Left ventricle myocardium superior (tissue), 1 donor: ENCODE measurements at regions not wholly inside any gene's neighbourhood (a gene's known extent, or its start where the extent isn't known, plus 50 kb on each side); places are given as distances from the start of the nearest gene placed in this dataset.

Experiments used
- ATAC-seq: fragments of 200-7000 bp; cut with Tn5 transposase; one replicate; pipeline ENCODE4 v1.9.1; 2020; ENCODE audit warnings: mild to moderate bottlenecking, moderate library complexity
- DNase-seq: peaks from one replicate; pipeline ENCODE4 v3.0.0-alpha.2; 2020
- intact Hi-C: fragments of 100-400 bp; cut with micrococcal nuclease; formaldehyde crosslinking; loops from one replicate; pipeline ENCODE4 v1.11.0; 2022
- donor health status: DM: no; HTN: yes; CAD: no; lungs with severe emphysema.

DNA sequence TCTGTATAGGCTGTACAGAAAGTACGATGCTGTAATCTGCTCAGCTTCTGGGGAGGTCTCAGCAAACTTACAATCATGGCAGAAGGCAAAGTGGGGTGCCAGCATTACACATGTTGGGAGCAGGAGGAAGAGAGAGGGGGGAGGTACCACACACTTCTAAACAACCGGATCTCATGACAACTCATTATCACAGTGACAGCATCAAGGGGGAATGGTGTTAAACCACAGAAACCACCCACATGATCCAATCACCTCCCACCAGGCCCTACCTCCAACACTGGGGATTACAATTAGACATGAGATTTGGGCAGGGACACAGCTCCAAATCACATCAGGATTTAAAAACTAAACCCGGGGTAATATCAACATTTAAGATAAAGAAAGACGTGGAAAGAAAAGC lies 468.8 kb upstream of the AUTS2 start:
- ATAC-seq (no peak), DNase-seq (no peak)
- intact Hi-C loops = no loop called here

GRCh38 chr7:69129951-69130350 lies 468.3 kb upstream of the AUTS2 start:
- ATAC-seq (no peak), DNase-seq (no peak)
- intact Hi-C loops = no loop called here

- ATAC-seq = no peak
- no peak for DNase-seq
- intact Hi-C loops = no loop called here
Observed at GRCh38 chr7:69130396-69130795, 467.9 kb upstream of the AUTS2 start.

DNA sequence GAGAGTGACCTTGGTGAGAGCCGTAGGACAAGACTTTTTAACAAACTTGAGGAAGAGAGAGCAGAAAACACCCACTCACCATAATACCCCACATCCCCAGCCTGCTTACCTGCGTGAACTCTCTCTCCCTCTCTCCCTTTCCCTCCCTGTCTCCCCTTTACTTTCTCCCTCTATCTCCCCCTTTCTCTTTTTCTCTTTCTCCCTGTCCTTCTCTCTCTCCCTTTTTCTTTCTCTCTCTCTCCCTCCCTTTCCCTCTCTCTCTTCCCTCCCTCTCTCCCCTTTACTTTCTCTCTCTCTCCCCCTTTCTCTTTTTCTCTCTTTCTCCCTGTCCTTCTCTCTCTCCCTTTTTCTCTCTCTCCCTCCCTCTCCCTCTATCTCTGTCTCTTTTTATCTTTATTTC lies 464.0 kb upstream of the AUTS2 start:
- intact Hi-C loops = no loop called here
- DNase-seq = no peak
- ATAC-seq = no peak

GRCh38 chr7:69147631-69148030 lies 450.6 kb upstream of the AUTS2 start:
- intact Hi-C loops = no loop called here
- ATAC-seq (no peak), DNase-seq (no peak)

DNA sequence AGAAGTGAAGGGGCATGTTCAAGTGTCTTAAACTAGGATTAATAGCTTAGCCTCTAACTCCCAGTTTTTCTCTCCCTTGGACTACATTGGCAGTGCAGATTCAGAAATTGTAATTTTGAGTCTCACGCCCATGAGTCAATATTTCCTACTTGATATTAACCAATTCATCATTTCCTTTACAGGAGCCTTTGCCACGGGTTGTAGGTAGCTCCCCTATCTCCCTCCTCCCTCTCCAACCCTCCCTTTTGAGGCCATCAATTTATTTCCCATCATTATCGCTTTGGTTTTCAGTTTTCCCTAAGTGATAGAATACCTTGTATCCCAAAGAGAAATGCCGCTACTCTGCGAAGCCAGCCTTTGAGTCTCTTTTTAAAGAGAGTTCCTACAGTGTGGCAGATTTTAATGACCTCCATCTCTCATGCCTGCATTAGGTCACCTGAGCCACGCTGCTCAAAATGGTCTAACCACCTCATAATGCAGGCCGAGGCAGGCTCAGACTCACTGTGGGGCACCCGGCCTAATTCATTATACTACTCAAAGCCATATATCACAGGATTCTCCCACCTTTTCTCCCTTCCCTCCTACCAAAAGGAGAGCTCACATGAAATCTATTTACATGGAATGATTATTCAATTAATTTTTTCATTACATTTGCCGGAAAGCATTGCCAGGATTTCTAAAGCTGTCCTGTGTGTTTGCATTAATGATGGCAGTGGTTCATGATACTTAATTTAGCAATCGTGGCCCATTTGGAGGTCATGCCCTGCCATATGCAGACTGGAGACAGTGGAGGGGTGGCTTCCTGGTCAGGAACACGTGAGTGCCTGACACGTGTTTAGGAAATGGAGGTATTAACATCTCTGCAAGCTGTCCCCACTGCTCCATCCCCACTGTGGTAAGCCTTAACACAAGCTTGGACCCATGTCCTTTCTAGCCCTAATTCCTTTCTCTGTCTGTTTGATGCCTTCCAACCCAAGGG lies 448.2 kb upstream of the AUTS2 start:
- intact Hi-C loops = no loop called here
- ATAC-seq (no peak), DNase-seq (no peak)

DNA sequence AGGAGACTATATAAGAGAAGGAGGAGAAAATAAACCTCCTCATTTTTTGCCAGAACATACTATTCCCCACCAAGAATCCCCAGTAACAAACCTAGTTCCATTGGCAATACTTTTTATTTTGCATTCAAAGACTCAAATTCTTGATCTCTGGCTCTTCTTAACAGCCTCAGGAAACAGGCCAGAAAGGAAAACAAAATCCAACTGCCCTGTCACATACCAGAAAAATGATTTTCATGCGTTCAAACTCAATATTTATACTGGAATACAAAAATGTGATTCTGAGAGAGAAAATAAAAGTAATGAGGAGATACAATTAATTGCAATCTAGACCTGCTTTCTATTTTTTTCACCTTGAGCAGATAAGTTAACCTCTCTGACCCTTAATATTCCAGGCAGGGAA lies 435.9 kb upstream of the AUTS2 start:
- ATAC-seq (no peak), DNase-seq (no peak)
- intact Hi-C loops = no loop called here

DNA sequence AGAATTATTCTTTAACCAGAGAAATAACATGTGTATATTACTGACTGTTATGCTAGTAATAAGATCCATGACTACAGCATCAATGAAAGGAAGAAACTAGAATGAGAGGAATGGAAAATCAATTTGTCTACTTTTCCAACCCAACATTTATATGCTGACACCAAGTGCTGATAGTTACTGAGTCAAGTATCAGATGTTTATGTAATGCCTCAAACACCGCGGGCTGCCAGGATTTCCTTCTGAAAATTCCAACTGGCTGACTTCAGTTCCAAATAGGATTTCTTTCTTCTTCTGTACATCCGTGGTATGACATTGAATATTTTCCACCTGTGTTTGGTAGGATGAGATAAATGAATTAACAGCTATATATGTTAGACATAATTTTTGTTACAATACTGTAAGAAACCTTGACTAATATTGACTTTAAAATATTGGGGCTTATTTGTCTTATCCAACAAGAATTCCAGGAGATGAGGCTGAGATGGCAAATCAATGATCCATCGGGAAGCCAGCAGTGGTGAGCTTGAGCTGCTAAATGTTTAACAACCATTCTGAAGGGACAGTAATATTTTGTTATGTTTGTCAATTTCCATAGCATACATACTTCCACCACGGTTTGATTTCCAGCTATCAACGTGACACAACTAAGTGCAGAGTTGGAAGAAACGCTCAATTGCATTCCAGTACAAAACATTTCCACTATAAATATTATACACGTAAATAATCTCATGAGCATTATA lies 435.2 kb upstream of the AUTS2 start:
- DNase-seq (no peak), ATAC-seq (no peak)
- intact Hi-C loops = no loop called here

DNA sequence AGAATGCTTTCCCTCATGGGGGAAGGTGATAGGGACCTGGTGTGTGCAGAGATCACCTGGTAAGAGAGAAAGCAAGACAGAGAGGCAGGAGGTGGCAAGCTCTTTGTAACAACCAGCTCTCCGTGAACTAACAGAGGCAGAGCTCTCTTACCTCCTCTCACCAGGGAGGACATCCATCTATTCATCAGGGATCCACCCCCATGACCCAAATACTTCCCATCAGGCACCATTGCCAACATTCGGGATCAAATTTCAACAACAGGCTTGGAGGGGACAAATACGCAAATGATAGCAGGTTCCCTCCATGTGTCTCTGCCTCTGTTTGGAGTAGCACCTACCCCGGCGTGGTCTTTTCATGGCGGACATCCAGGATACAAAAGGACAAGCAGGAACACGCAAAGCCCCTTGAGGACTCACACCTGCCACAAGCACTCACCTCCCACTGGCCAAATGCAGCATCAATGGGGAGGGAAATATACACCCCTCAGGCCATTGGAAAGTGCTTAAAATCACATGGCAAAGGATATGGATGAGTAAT lies 431.2 kb upstream of the AUTS2 start:
- intact Hi-C loops = no loop called here
- DNase-seq = no peak
- ATAC-seq = no peak

DNA sequence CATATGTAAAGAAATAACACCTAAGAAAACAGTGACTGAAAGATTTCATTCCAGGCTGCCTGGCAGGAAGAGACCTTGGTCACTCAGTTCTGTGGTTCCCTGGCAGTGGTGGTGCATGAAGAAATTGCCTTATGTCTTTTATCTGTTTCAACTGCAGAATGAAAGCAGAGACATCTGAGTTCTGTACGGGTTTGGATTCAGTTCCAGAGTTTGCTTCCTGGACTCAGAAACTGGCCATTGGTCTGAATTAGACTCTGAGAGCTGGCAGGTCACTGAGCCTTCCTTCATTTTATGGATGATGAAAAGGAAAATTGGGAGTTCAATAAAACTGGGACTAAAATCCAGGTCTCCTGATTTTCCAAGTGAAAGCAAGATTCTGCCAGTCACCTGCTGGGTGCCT lies 428.9 kb upstream of the AUTS2 start:
- ATAC-seq = no peak
- intact Hi-C loops = no loop called here
- DNase-seq = no peak

DNA sequence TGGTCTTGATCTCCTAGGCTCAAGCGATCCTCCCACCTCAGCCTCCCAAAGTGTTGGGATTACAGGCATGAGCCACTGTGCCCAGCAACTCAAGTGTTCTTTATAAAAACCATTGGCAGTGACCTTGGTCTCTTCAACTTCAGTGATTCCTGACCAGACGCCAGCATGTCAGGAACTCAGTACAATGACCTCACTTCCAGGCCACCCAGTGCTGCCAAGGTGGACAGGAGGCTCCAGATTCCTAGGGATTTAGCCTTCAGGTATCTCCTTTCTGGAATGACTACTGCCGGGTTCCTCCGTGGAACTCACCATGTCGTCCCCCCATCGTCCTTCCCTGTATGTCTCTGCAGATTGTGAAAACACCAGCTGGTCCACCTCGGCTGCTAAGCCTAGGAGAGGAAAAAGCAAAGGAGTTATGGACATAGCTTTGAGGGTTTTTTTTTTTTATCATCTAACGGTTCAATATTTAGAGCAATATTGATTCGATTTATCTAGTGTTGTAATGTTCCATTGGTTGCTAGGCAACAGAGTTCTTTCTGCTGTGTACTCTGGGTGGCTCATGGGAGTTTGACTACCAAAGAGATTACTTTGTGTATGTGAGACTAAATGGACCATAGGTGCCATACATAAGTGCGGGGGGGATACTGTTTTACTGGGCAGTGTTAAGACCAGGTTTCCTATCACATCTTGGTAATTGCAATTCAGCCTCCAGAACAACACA lies 425.8 kb upstream of the AUTS2 start:
- ATAC-seq = no peak
- DNase-seq = no peak
- intact Hi-C loops = no loop called here

DNA sequence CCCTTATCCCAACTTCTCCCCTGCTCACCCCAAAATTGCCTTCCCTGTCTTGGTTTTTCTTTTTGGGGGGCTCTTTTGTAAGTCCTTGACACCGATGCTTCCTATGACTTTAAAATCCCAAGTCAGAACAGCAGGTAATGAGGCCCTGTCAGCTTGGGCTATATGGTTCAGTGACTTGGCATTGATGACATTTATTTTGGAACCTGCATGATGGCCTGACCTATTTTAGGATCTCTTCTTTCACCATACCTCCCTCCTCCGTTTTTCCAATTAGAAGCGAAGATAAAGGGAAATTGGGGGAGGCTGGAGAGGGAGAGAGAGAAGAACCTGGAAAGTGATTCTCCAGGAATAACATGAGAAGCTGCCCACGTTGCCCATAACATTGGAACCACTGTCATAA lies 424.9 kb upstream of the AUTS2 start:
- ATAC-seq (no peak), DNase-seq (no peak)
- intact Hi-C loops = no loop called here

DNA sequence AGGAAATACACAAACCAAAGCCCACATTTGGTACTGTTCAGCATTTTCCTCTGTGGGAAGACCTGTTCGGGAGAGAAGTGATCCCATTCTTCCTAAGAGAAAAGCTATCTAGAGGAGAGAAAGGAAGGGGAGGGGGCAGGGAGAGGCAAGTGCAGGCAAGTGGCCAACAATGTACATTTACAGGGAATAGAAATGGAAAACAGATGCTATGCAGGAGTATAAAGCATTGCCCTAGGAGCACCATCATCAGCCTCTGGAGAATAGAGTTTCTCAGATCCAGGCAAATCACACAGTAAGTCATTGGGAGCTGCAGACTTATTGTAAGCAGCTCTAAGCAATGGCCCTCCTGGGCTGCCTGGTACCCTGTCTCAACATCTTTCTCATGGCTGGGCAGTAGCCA lies 424.4 kb upstream of the AUTS2 start:
- ATAC-seq = no peak
- no peak for DNase-seq

GRCh38 chr7:69176841-69177240 lies 421.4 kb upstream of the AUTS2 start:
- DNase-seq (no peak), ATAC-seq (no peak)
- intact Hi-C loops = no loop called here

More for the DNA sequence above, 424.4 kb upstream of the AUTS2 start:
- intact Hi-C loops = no loop called here

GRCh38 chr7:69177461-69177861 lies 420.8 kb upstream of the AUTS2 start:
- DNase-seq = no peak
- intact Hi-C loops = no loop called here
- peak; percentile 94 for ATAC-seq

DNA sequence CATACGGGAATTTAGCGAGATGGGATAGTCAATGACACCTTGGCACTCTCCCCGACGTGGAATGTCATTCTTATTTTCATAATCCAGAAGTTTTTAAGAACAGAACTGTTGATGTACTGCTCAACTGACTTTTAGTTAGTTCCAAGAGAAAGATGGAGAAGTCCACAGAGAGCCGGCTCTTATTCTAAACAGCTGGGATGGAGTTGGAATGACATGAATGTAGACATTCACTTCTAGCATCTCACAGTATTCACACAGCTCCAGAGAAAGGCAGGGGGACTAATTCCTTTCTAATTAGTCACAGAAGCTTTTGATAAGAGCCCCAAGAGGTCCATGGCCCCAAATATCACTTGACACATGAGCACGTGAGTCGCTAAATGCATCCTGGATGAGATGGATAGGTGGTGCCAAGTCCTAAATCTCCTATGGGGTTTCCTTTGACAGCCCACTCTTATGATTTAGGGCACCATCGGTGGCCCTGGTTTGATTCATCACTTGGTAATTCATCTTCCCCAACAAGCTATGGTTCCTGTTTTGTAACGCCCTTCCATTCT lies 420.3 kb upstream of the AUTS2 start:
- intact Hi-C loops = no loop called here
- peak; percentile 85 for ATAC-seq

DNA sequence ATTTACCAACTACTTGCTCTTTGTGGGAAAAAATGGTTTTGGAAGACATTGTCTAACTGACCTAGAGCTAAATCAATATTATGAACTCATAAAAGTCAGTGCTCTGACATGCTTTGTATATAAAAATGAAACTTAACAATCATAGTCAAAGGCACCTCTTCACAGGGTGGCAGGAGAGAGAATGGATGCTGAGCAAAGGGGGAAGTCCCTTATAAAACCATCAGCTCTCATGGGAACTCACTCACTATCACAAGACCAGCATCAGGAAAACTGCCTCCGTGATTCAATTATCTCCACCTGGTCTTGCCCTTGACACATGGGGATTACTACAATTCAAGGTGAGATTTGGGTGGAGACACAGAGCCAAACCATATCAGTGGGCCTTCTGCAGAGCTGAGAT lies 417.6 kb upstream of the AUTS2 start:
- no peak for ATAC-seq
- DNase-seq = no peak
- intact Hi-C loops = no loop called here

More for the DNA sequence above, 420.3 kb upstream of the AUTS2 start:
- DNase-seq = no peak

DNA sequence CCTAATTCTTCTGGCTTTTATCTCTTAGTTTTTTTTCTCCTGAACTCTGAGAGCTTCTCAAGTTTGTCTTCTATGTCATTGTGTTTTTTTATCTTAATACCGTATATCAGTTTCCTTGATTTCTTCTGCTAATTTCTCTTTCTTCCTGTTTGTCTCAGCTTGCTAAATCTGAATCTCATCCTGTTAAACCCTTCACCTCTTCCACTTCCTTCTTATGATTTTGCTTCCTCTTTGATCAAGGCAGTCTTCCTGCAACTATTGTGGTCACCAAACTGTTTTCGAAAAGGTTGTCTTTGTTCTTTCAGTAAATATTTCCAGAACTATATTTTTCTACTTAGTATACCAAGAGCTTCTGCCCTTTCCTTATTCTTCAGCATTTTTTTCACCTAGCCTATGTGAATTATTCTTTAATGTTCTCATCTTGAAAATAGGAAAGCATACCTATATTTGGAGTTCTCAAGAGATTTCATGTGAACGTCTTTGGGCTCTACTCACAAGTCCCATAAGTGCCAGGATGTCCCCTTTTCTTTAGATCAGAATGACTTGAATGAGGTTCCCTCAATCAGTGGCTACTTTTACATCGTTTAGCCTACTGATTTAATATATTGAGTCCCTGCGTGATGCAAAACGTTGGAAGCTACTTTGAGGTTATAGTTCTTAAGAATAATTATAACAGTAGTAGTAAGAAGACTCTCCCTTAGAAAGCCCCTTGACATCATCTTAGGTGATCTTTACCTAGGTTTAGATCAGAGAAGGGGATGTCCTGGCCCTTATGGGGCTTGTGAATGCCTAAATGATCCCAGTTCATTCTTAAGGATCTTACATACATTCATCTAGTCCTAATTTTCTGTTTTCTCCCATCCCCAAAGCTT lies 415.4 kb upstream of the AUTS2 start:
- intact Hi-C loops = no loop called here
- ATAC-seq (no peak), DNase-seq (no peak)
